Heart right ventricle (tissue), 16 donors: ENCODE measurements at regions not wholly inside any gene's neighbourhood (a gene's known extent, or its start where the extent isn't known, plus 50 kb on each side); places are given as distances from the start of the nearest gene placed in this dataset.

Source experiments
- ATAC-seq, 8 donors: fragments of 200-7000 bp; cut with Tn5 transposase; one replicate each; pipeline ENCODE4 v1.9.1; 2020; ENCODE audit warnings: mild to moderate bottlenecking in 8 of 8, moderate library complexity in 8 of 8, moderate number of reproducible peaks in 1 of 8
- DNase-seq, 2 donors: peaks; one replicate each; pipeline ENCODE4 v3.0.0-alpha.2; 2020
- H3K27ac ChIP-seq, 10 donors: fragments of 200-600 bp; sonication (generic) in 2 of 10; one replicate each; pipeline versions ENCODE4 v1.5.0 to v1.8.0; 2020 to 2022; ENCODE audit warnings: mild to moderate bottlenecking in 3 of 10
- H3K27me3 ChIP-seq, 7 donors: fragments of 200-600 bp; one replicate each; pipeline ENCODE4 v1.8.0; 2021 to 2022; ENCODE audit warnings: mild to moderate bottlenecking in 2 of 7
- H3K36me3 ChIP-seq, 9 donors: fragments of 200-600 bp; sonication (generic) in 1 of 9; one replicate each; pipeline versions ENCODE4 v1.5.0 to v1.8.0; 2020 to 2022; ENCODE audit warnings: mild to moderate bottlenecking in 2 of 9
- H3K4me1 ChIP-seq, 9 donors: fragments of 200-600 bp; sonication (generic) in 1 of 9; one replicate each; pipeline versions ENCODE4 v1.5.0 to v1.8.0; 2020 to 2022; ENCODE audit warnings: mild to moderate bottlenecking in 4 of 9
- H3K4me3 ChIP-seq, 10 donors: fragments of 200-600 bp; sonication (generic) in 2 of 10; one replicate each; pipeline versions ENCODE4 v1.5.0 to v1.8.0; 2020 to 2022; ENCODE audit warnings: mild to moderate bottlenecking in 7 of 10, moderate library complexity in 2 of 10
- H3K9me3 ChIP-seq, 11 donors: fragments of 200-600 bp in 10 of 11; sonication (generic) in 2 of 11; one replicate each; pipeline versions ENCODE4 v1.5.0 to v1.8.0; 2013 to 2022; ENCODE audit warnings: mild to moderate bottlenecking in 2 of 11, control low read depth in 1 of 11, moderate library complexity in 1 of 11
- WGBS, 2 donors: extraction: QIAGEN DNeasy Blood & Tissue Kit; methylation state at CpG; one replicate each; pipeline ENCODE4 v1.1.7; 2013; ENCODE audit warnings: inconsistent platforms in 1 of 2; 5-methylcytosine and 5-hydroxymethylcytosine counted together
- intact Hi-C, 10 donors: fragments of 100-400 bp; cut with DNase I; formaldehyde crosslinking; loops; one replicate each; pipeline versions ENCODE4 v1.11.1 to v1.14.2; 2022
- TF ChIP-seq, protein P1 (sequence below), 9 donors: fragments of 200-600 bp; sonication (generic) in 2 of 9; IDR thresholded peaks; one replicate each; pipeline versions ENCODE4 v1.5.0 to v1.8.0; 2021 to 2022; ENCODE audit warnings: antibody characterized with exemption in 9 of 9, mild to moderate bottlenecking in 5 of 9, moderate library complexity in 1 of 9
- donor health status: Arrhythmogenic right ventricular cardiomyopathy.
- donor health status: ischemic (EF 13 %, LVEDD 7.1; RV severe dilation, severe dysfunction).
- donor health status: healthy with polysubstance abuse.
- donor health status: DM: no; HTN: yes; CAD: no.
- donor health status: DM: no; HTN: no; CAD: no.
- donor health status: ischemic (EF 25% LVEDD 6.9; RV normal size, moderate dysfunction).
- donor health status: ischemic (EF 25% LVEDD 5.7; RV mildly dilated, moderate dysfunction).
- donor health status: healthy.
- donor health status: DM: yes; HTN: yes; CAD: no.
- donor health status: Ischemic cardiomyopathy.
- donor health status: ischemic (EF 35%, LVEDD 5.7; RV mildly dilated, moderate dysfunction).
- donor health status: nonischemic (EF 11% LVEDD 7.7; RV severe dilation, severe dysfunction).
- donor health status: DM: yes; HTN: yes; CAD: no.
- donor health status: PGD.
- donor health status: ischemic (EF 29% LVEDD 5.4; RV normal size, mild dysfunction).
- donor health status: nonischemic (EF 23%, LVEDD 6.1; RV moderate dilation, normal function).

DNA sequence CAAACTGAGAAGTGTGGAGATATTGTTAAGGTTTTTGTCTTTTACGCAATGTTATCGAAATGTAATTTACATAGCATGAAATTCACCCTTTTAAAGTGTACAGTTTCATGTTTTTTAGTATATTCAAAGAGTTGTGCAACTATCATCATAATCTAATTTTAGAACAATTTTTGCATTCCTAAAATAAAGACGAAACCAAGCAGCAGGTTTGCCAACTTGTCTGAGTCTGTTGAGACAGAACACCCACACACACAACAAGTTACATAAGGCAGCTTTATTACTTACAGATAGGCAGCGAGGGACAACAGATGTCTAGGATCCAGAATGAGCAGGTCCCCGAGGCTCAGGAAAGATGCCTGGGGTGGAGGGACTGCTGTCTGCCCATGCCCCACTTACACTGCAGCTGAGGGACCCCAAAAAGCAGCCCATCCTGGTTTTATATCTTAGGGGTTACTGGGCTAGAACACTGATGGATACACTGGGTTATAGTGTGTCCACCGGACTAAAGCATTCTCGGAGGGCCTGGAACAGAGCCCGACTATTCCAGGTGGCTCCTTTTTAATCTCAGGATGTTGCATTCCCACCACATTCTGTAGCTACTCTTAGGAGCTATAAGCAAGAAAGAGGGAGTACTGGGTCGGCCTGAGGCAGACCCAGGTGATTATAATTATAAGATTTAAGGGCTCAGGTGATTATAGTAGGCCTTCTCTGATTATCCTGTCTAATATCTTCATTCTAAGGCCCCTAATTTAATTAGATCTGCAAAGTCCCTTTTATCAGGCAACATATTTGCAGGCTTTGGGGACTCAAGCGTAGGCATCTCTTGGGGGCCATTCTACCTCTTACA lies 150.2 kb upstream of the DOK6 start:
- ATAC-seq, result peak in 6 of 8 donors; percentile 34 to 78 (median 42)
- Histone ChIP-seq H3K36me3 (no peaks in the 10 kb centered on the region), H3K27me3 (no peaks in the 10 kb centered on the region), H3K9me3 (no peaks in the 10 kb centered on the region), H3K27ac (no peak overlapping the region), H3K4me1 (peaks cover 0 to 4% (median 0%) of the 10 kb centered on the region in 9 donors), H3K4me3 (no peak overlapping the region)
- DNase-seq, result peak in 1 of 2 donors; percentile 8
- intact Hi-C loops, result no loop called here
- TF ChIP-seq, protein P1, sequence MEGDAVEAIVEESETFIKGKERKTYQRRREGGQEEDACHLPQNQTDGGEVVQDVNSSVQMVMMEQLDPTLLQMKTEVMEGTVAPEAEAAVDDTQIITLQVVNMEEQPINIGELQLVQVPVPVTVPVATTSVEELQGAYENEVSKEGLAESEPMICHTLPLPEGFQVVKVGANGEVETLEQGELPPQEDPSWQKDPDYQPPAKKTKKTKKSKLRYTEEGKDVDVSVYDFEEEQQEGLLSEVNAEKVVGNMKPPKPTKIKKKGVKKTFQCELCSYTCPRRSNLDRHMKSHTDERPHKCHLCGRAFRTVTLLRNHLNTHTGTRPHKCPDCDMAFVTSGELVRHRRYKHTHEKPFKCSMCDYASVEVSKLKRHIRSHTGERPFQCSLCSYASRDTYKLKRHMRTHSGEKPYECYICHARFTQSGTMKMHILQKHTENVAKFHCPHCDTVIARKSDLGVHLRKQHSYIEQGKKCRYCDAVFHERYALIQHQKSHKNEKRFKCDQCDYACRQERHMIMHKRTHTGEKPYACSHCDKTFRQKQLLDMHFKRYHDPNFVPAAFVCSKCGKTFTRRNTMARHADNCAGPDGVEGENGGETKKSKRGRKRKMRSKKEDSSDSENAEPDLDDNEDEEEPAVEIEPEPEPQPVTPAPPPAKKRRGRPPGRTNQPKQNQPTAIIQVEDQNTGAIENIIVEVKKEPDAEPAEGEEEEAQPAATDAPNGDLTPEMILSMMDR (IDR thresholded peaks at IDR 0.05), result no peak
- 64 to 68% methylated on average over 10 of the region's 10 CpGs for WGBS, 2 donors

DNA sequence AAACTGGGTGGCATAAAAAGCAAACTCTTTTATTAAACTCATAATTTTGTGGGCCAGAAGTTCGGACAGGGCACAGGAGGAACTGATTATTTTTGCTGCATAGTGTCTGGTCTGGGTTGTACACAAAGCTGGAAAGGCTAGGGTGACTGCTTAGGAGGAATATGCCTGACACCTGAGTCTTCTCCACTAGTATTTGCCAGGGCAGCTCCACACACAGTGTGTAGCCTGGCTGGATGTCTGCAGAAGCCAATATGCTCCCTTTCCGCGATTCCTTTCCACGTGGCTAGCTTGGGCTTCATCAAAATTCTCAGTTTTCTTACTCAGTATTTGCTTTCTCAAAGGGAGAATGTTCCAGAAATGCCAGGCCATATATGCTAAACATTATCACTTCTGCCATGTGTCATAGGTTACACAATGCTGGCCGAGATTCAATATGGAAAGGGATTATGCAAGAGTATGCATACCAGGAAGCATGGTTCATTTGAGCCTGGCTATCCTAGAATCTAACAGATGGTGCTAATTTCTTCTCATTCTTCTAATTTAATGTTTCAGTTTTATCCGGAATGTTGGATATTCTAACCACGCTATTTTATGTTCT lies 142.7 kb upstream of the DOK6 start:
- TF ChIP-seq, protein P1 (IDR thresholded peaks at IDR 0.05), result no peak
- DNase-seq, result no peak
- Histone ChIP-seq H3K4me1 (no peaks in the 10 kb centered on the region), H3K27me3 (no peaks in the 10 kb centered on the region), H3K4me3 (no peak overlapping the region), H3K27ac (no peak overlapping the region), H3K36me3 (no peaks in the 10 kb centered on the region), H3K9me3 (no peaks in the 10 kb centered on the region)
- peak in 1 of 8 donors; percentile 41 for ATAC-seq
- intact Hi-C loops, result no loop called here
- WGBS, 2 donors, result 78 to 85% methylated on average over 7 of the region's 7 CpGs

DNA sequence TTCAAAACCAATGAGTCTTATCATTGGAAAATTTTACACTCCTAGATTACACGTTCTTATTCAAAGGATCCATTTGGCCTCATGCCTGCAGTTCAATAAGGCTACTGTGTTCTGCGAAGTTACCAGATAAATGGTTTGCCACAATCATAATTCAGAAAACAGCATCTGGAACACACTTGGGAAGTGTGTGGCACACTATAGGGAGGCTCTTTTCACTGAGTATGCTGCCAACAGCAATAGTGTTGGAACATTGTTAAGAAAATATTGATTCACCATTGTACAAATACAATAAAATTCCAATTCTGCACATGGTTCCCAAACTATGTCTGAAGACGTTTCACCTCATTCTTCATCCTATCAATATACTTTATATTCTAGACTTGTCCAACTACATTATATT lies 141.4 kb upstream of the DOK6 start:
- TF ChIP-seq, protein P1 (IDR thresholded peaks at IDR 0.05), result no peak
- Histone ChIP-seq H3K9me3 (no peaks in the 10 kb centered on the region), H3K36me3 (no peaks in the 10 kb centered on the region), H3K27me3 (no peaks in the 10 kb centered on the region), H3K4me3 (no peak overlapping the region), H3K4me1 (no peaks in the 10 kb centered on the region), H3K27ac (no peak overlapping the region)
- 31 to 46% methylated on average over 3 of the region's 3 CpGs for WGBS, 2 donors
- no peak for ATAC-seq
- DNase-seq, result no peak
- intact Hi-C loops, result no loop called here

DNA sequence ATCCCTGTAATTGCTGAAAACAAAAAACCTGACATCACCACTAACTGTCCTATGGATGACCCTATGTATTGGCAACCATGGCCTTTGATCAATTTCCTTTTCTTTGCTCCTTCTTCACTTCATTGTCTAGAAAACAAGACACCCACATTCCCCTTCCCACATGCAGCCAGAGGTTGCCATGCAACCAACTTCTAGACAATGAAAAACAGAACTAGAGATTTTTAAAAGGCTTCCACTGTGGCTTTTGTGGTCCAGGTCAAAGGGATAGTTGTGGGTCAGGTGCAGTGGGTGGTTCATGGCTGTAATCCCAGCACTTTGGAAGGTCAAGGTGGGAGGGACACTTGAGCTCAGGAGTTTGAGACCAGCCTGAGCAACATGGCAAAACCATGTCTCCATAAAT lies 139.3 kb upstream of the DOK6 start:
- intact Hi-C loops, result no loop called here
- Histone ChIP-seq H3K4me1 (no peaks in the 10 kb centered on the region), H3K36me3 (no peaks in the 10 kb centered on the region), H3K27ac (no peak overlapping the region), H3K9me3 (no peaks in the 10 kb centered on the region), H3K27me3 (no peaks in the 10 kb centered on the region), H3K4me3 (no peak overlapping the region)
- TF ChIP-seq, protein P1 (IDR thresholded peaks at IDR 0.05), result no peak
- ATAC-seq (no peak), DNase-seq (no peak)
